ENCODE measurements at regions not wholly inside any gene's neighbourhood (a gene's known extent, or its start where the extent isn't known, plus 50 kb on each side); places are given as distances from the start of the nearest gene placed in this dataset.

GRCh38 chr5:155068616-155069100 is 55.1 kb downstream of the KIF4B start:
- Histone ChIP-seq H3K27ac (ENCODE audit: low read length) (no peak overlapping the region), H3K9ac (ENCODE audit: low read depth, low read length) (no peak overlapping the region), H3K27me3 (ENCODE audit: insufficient read depth, low read length) (no peaks in the 10 kb centered on the region)

GRCh38 chr5:155069961-155070360 is 56.4 kb downstream of the KIF4B start:
- Histone ChIP-seq H3K36me3 (ENCODE audit: insufficient read depth, low read depth, low read length) (no peaks in the 10 kb centered on the region), H3K9ac (ENCODE audit: low read depth, low read length) (no peak overlapping the region)

More at GRCh38 chr5:155068616-155069100, 55.1 kb downstream of the KIF4B start:
- no peak overlapping the region for H3K4me3 ChIP-seq (ENCODE audit: low read length)
- no peaks in the 10 kb centered on the region for H3K4me1 ChIP-seq (ENCODE audit: insufficient read depth, low read length)
- H3K36me3 ChIP-seq (ENCODE audit: insufficient read depth, low read depth, low read length), result no peaks in the 10 kb centered on the region
- H3K9me3 ChIP-seq (ENCODE audit: insufficient read depth, low read depth, low read length), result no peaks in the 10 kb centered on the region

GRCh38 chr5:155070781-155071180 is 57.2 kb downstream of the KIF4B start:
- H3K4me3 ChIP-seq (ENCODE audit: low read length), result no peak overlapping the region
- H3K4me1 ChIP-seq (ENCODE audit: insufficient read depth, low read length), result no peaks in the 10 kb centered on the region
- H3K36me3 ChIP-seq (ENCODE audit: insufficient read depth, low read depth, low read length), result no peaks in the 10 kb centered on the region
- H3K27ac ChIP-seq (ENCODE audit: low read length), result no peak overlapping the region
- H3K9me3 ChIP-seq (ENCODE audit: insufficient read depth, low read depth, low read length), result no peaks in the 10 kb centered on the region
- no peak overlapping the region for H3K9ac ChIP-seq (ENCODE audit: low read depth, low read length)
- no peaks in the 10 kb centered on the region for H3K27me3 ChIP-seq (ENCODE audit: insufficient read depth, low read length)

More at GRCh38 chr5:155069961-155070360, 56.4 kb downstream of the KIF4B start:
- Histone ChIP-seq H3K4me3 (ENCODE audit: low read length) (no peak overlapping the region), H3K9me3 (ENCODE audit: insufficient read depth, low read depth, low read length) (no peaks in the 10 kb centered on the region), H3K27me3 (ENCODE audit: insufficient read depth, low read length) (no peaks in the 10 kb centered on the region), H3K4me1 (ENCODE audit: insufficient read depth, low read length) (no peaks in the 10 kb centered on the region), H3K27ac (ENCODE audit: low read length) (no peak overlapping the region)

GRCh38 chr5:155076379-155076778 is 62.8 kb downstream of the KIF4B start:
- Histone ChIP-seq H3K4me3 (ENCODE audit: low read length) (no peak overlapping the region), H3K27ac (ENCODE audit: low read length) (no peak overlapping the region)

GRCh38 chr5:155079698-155080097 is 66.1 kb downstream of the KIF4B start:
- H3K27me3 ChIP-seq (ENCODE audit: insufficient read depth, low read length), result no peaks in the 10 kb centered on the region

More at GRCh38 chr5:155076379-155076778, 62.8 kb downstream of the KIF4B start:
- Histone ChIP-seq H3K9me3 (ENCODE audit: insufficient read depth, low read depth, low read length) (no peaks in the 10 kb centered on the region), H3K4me1 (ENCODE audit: insufficient read depth, low read length) (no peaks in the 10 kb centered on the region), H3K36me3 (ENCODE audit: insufficient read depth, low read depth, low read length) (no peaks in the 10 kb centered on the region), H3K9ac (ENCODE audit: low read depth, low read length) (no peak overlapping the region), H3K27me3 (ENCODE audit: insufficient read depth, low read length) (no peaks in the 10 kb centered on the region)

GRCh38 chr5:155080721-155081120 is 67.2 kb downstream of the KIF4B start:
- no peak overlapping the region for H3K27ac ChIP-seq (ENCODE audit: low read length)
- no peaks in the 10 kb centered on the region for H3K27me3 ChIP-seq (ENCODE audit: insufficient read depth, low read length)
- no peaks in the 10 kb centered on the region for H3K9me3 ChIP-seq (ENCODE audit: insufficient read depth, low read depth, low read length)
- no peak overlapping the region for H3K4me3 ChIP-seq (ENCODE audit: low read length)
- no peaks in the 10 kb centered on the region for H3K4me1 ChIP-seq (ENCODE audit: insufficient read depth, low read length)
- no peak overlapping the region for H3K9ac ChIP-seq (ENCODE audit: low read depth, low read length)
- no peaks in the 10 kb centered on the region for H3K36me3 ChIP-seq (ENCODE audit: insufficient read depth, low read depth, low read length)

More at GRCh38 chr5:155079698-155080097, 66.1 kb downstream of the KIF4B start:
- H3K36me3 ChIP-seq (ENCODE audit: insufficient read depth, low read depth, low read length), result no peaks in the 10 kb centered on the region
- no peak overlapping the region for H3K4me3 ChIP-seq (ENCODE audit: low read length)
- no peak overlapping the region for H3K9ac ChIP-seq (ENCODE audit: low read depth, low read length)
- no peaks in the 10 kb centered on the region for H3K4me1 ChIP-seq (ENCODE audit: insufficient read depth, low read length)
- H3K27ac ChIP-seq (ENCODE audit: low read length), result no peak overlapping the region
- H3K9me3 ChIP-seq (ENCODE audit: insufficient read depth, low read depth, low read length), result no peaks in the 10 kb centered on the region

GRCh38 chr5:155081618-155082017 is 68.1 kb downstream of the KIF4B start:
- no peaks in the 10 kb centered on the region for H3K27me3 ChIP-seq (ENCODE audit: insufficient read depth, low read length)
- H3K27ac ChIP-seq (ENCODE audit: low read length), result no peak overlapping the region
- no peak overlapping the region for H3K4me3 ChIP-seq (ENCODE audit: low read length)
- no peaks in the 10 kb centered on the region for H3K36me3 ChIP-seq (ENCODE audit: insufficient read depth, low read depth, low read length)
- no peaks in the 10 kb centered on the region for H3K9me3 ChIP-seq (ENCODE audit: insufficient read depth, low read depth, low read length)
- no peak overlapping the region for H3K9ac ChIP-seq (ENCODE audit: low read depth, low read length)
- H3K4me1 ChIP-seq (ENCODE audit: insufficient read depth, low read length), result no peaks in the 10 kb centered on the region

- Histone ChIP-seq H3K27ac (ENCODE audit: low read length) (no peak overlapping the region), H3K36me3 (ENCODE audit: insufficient read depth, low read depth, low read length) (no peaks in the 10 kb centered on the region), H3K9me3 (ENCODE audit: insufficient read depth, low read depth, low read length) (no peaks in the 10 kb centered on the region), H3K9ac (ENCODE audit: low read depth, low read length) (no peak overlapping the region), H3K4me3 (ENCODE audit: low read length) (no peak overlapping the region), H3K27me3 (ENCODE audit: insufficient read depth, low read length) (no peaks in the 10 kb centered on the region), H3K4me1 (ENCODE audit: insufficient read depth, low read length) (no peaks in the 10 kb centered on the region)
Observed at GRCh38 chr5:155082401-155082800, 68.8 kb downstream of the KIF4B start.

GRCh38 chr5:155085282-155085989 is 71.9 kb downstream of the KIF4B start:
- H3K4me3 ChIP-seq (ENCODE audit: low read length), result no peak overlapping the region
- no peaks in the 10 kb centered on the region for H3K9me3 ChIP-seq (ENCODE audit: insufficient read depth, low read depth, low read length)
- H3K9ac ChIP-seq (ENCODE audit: low read depth, low read length), result no peak overlapping the region
- no peaks in the 10 kb centered on the region for H3K36me3 ChIP-seq (ENCODE audit: insufficient read depth, low read depth, low read length)
- H3K4me1 ChIP-seq (ENCODE audit: insufficient read depth, low read length), result no peaks in the 10 kb centered on the region
- H3K27ac ChIP-seq (ENCODE audit: low read length), result no peak overlapping the region
- H3K27me3 ChIP-seq (ENCODE audit: insufficient read depth, low read length), result no peaks in the 10 kb centered on the region

- H3K36me3 ChIP-seq (ENCODE audit: insufficient read depth, low read depth, low read length), result no peaks in the 10 kb centered on the region
- no peak overlapping the region for H3K4me3 ChIP-seq (ENCODE audit: low read length)
- H3K9ac ChIP-seq (ENCODE audit: low read depth, low read length), result no peak overlapping the region
- no peaks in the 10 kb centered on the region for H3K4me1 ChIP-seq (ENCODE audit: insufficient read depth, low read length)
- H3K27ac ChIP-seq (ENCODE audit: low read length), result no peak overlapping the region
- H3K27me3 ChIP-seq (ENCODE audit: insufficient read depth, low read length), result no peaks in the 10 kb centered on the region
- H3K9me3 ChIP-seq (ENCODE audit: insufficient read depth, low read depth, low read length), result no peaks in the 10 kb centered on the region
Observed at GRCh38 chr5:155087036-155087435, 73.5 kb downstream of the KIF4B start.

GRCh38 chr5:155088811-155089210 is 75.3 kb downstream of the KIF4B start:
- Histone ChIP-seq H3K9ac (ENCODE audit: low read depth, low read length) (no peak overlapping the region), H3K27ac (ENCODE audit: low read length) (no peak overlapping the region), H3K9me3 (ENCODE audit: insufficient read depth, low read depth, low read length) (no peaks in the 10 kb centered on the region), H3K4me1 (ENCODE audit: insufficient read depth, low read length) (no peaks in the 10 kb centered on the region), H3K36me3 (ENCODE audit: insufficient read depth, low read depth, low read length) (no peaks in the 10 kb centered on the region), H3K27me3 (ENCODE audit: insufficient read depth, low read length) (no peaks in the 10 kb centered on the region), H3K4me3 (ENCODE audit: low read length) (no peak overlapping the region)

- Histone ChIP-seq H3K27me3 (ENCODE audit: insufficient read depth, low read length) (no peaks in the 10 kb centered on the region), H3K27ac (ENCODE audit: low read length) (no peak overlapping the region), H3K36me3 (ENCODE audit: insufficient read depth, low read depth, low read length) (no peaks in the 10 kb centered on the region), H3K4me3 (ENCODE audit: low read length) (no peak overlapping the region), H3K9me3 (ENCODE audit: insufficient read depth, low read depth, low read length) (no peaks in the 10 kb centered on the region), H3K9ac (ENCODE audit: low read depth, low read length) (no peak overlapping the region), H3K4me1 (ENCODE audit: insufficient read depth, low read length) (no peaks in the 10 kb centered on the region)
Observed at GRCh38 chr5:155089643-155090042, 76.1 kb downstream of the KIF4B start.
